CD4-positive, alpha-beta T cell treated with Interleukin-1 beta for 1 hour (primary cell): ENCODE measurements at regions not wholly inside any gene's neighbourhood (a gene's known extent, or its start where the extent isn't known, plus 50 kb on each side); places are given as distances from the start of the nearest gene placed in this dataset.
A peak's percentile ranks its signal among the peaks of the same experiment; 100 is the strongest.
"Not testable (repeated sequence)": the region's sequence is repeated elsewhere in the genome, so short reads cannot be mapped to it uniquely, and the experiment has no call there.

Experiments used
- DNase-seq, 2 donors: peaks; one replicate each; pipeline ENCODE4 v3.0.0-alpha.2; 2020 to 2022

DNA sequence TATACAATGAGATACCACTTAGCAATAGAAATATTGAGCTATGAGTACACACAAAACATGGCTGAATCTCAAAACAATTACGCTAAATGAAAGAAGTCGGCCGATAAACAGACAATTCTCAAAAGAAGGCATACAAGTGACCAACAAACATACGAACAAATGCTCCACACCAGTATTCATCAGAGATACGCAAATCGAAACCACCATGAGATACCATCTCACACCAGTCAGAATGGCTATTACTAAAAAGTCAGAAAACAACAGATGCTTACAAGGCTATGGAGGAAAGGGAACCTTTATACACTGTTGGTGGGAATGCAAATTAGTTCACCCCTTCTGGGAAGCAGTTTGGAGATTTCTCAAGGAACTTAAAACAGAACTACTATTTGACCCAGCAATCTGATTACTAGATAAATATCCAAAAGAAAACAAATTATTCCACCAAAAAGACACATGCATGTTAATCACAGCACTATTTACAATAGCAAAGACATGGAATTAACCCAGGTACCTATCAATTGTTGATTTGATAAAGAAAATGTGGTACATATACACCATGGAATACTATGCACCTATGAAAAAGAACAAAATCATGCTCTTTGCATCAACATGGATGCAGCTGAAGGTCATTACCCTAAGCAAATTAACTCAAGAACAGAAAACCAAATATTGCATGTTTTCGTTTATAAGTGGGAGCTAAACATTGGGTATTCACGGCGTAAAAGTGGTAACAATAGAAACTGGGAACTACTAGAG lies 90.9 kb upstream of the GRAMD1B start:
- no peak for DNase-seq

DNA sequence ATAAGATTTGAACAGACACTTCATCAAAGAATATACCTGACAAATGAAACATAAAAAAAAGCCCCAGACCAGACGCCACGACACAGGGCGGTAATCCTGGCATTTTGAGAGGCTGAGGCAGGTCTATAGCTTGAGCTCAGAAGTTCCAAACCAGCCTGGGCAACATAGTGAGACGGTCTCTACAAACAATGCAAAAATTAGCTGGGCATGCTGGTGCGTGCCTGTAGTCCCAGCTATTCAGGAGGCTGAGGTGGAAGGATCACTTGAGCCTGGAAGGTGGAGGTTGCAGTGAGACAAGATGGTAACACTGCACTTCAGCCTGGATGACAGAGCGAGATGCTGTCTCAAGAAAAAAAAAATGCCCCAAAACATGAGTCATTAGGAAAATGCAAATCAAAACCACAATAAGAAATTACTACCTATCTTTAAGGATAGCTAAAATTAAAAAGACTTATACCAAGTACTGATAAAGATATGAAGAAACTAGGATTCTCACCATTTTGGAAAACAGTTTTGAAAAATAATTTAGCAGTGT lies 91.7 kb upstream of the GRAMD1B start:
- no peak for DNase-seq

DNA sequence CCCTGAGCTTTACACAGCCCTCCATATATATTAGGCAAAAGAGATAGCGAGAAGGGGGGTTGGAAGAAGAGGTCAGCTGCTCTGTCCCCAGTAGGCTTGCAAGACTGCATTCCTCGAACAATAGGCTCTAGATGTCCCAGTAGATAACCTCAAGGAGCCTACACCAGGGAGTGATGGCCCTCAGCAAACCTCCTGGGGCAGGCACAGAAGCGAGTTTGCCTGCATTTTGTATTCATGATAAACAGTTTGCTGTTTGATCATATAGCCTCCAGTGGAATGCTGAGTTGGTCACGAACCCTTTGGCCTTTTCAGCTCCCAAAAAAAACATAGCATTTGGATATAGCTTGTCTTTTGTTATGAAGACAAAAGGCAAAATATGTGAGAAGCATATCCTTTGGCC lies 95.1 kb upstream of the GRAMD1B start:
- no peak for DNase-seq

GRCh38 chr11:123332577-123332976 lies 97.5 kb upstream of the GRAMD1B start:
- not testable (repeated sequence) for DNase-seq

GRCh38 chr11:123330948-123331347 lies 99.1 kb upstream of the GRAMD1B start:
- DNase-seq, result no peak

GRCh38 chr11:123330471-123330870 lies 99.6 kb upstream of the GRAMD1B start:
- no peak for DNase-seq

DNA sequence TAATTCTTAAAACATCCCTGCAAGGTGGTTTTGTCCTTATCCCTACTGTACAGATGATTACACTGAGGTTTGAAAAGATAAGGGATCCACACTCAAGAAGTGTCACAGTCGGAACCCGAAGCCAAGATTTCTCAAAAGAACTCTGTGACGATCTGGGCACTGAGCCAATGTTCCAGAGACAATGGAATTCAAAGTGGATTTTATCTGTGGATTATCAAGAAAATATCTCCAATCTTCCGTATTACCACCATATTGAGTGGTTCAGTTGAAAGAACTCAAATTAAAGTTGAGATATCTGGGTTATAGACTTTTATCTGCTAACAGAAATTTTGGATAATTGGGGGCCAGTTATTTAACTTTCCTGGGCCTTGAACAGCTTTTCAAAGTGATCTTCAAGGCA lies 100.0 kb upstream of the GRAMD1B start:
- no peak for DNase-seq

DNA sequence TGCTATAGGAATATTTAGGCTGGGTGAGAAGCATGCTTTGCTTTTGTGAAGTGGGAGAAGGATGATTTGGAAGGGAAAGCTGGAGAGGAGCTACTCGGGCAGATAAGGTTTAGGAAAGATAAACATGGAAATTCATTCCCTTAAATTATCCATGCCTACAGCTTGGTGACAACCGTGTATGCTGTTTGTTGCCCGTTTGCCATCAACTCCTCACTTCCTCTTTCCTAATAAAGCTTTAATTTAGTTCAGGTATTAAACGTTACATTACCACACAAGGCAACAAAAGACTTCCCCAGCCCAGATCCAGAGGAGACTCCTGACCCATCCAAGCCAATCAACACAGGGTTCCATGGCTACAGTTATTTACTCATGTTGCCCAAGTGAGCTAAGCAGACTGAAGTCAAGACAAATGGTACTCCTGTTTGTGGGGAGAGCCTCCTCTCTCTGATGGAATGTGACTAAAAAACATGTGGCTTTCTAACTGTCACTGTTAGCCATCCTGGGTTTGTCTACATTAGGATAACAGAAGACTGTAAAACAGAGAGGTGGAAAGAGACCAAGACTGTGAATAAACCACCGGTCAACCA lies 101.7 kb upstream of the GRAMD1B start:
- DNase-seq, result no peak

- no peak for DNase-seq
These were observed 104.5 kb upstream of the GRAMD1B start for GRCh38 chr11:123325533-123325932.

DNA sequence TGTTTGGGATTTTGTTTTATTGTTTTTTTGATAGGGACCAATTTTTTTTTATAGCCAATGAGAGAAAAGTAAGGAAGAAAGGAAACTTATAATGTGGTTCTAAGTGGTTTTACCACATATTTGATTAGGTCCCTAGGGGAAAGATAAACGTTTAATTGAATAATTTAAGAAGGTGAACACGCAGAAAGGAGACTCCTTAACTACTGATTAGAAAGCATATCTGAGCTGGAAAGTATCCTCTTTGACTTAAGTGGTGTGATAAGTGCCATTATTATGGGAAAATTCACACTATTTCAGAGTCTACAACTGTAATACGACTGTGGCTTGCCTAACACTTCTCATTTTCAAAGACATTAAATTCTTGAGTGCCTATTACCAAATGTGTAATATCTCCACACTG lies 106.5 kb upstream of the GRAMD1B start:
- DNase-seq, result no peak

DNA sequence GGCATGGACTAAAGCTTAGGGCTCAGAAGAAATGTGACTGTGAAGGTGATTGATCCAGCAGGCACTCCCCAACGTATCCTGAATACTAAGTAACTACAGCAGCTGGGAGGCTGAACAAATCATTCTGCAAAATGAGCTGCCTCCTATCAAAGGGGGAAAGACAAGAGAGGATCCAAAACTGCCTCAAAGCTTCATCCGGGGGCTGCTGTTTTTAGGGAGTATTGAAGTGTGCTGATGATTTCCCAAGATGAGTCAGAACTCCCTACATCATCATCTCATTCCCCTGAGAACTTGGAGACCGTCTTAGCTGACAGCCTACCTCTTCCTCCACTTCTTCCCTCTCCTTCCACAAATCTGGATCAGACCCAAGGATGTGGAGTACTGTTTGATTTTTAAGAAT lies 108.4 kb upstream of the GRAMD1B start:
- DNase-seq, result no peak

DNA sequence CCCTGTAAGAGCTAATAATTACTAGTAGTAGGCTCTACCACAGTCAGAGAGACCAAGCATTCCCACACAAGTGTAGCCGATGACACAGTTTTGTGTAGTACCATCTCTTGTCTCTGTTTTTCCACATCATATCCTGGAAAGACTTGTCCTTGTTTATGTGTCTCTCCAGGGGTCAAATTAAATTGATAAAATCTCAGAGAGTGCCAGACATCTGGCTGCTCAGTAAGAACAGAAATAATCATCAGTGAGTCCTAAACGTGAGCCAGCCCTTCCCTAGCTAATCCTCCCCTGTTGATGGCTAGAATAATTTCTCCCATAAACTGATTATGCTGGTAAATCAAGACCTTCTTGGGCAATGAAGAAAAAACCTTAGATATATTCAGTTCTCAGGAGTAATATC lies 111.4 kb upstream of the GRAMD1B start:
- DNase-seq, result no peak

GRCh38 chr11:123318132-123318531 lies 111.9 kb upstream of the GRAMD1B start:
- DNase-seq, result not testable (repeated sequence)

DNA sequence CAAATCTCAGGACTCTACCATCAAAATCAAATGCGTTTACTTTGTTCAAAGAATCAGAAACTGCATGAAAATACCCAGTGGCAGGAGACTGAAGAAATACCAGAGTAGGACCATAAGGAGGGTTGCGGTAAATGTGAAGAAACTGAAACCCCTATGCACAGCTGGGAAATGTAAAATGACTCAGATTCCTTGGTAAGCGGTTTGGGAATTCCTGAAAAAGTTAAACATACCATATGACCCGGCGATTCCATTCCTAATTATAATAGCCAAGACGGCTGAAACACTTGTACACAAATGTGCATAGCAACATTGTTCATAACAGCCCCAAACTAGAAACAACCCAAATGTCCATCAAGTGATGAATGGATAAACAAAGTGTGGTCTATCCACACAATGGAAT lies 114.1 kb upstream of the GRAMD1B start:
- DNase-seq, result no peak

GRCh38 chr11:123314972-123315371 lies 115.1 kb upstream of the GRAMD1B start:
- DNase-seq, result no peak

- no peak for DNase-seq
These were observed 116.8 kb upstream of the GRAMD1B start for GRCh38 chr11:123313262-123313661.

- no peak for DNase-seq
These were observed 113.0 kb upstream of the CLMP start for GRCh38 chr11:123308077-123308476.

DNA sequence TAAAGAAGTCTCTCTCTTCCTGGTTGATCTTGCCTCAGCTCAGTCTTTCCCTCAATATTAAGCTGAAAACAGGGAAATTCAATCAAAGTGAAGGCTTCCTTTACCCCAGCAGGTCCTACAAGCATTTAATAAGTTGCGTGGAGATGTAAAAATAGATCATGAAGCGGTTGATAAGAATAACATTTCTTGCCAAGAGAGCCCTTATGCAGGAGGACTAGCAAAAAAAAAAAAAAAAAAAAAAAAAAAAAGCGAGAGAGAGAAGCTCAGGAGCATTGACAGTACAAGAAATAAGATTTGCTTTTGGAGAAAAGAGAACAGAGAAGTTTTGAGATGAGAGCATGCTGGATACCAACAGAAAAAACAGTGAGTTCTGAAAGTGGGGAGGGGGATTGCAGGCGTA lies 112.2 kb upstream of the CLMP start:
- no peak for DNase-seq

DNA sequence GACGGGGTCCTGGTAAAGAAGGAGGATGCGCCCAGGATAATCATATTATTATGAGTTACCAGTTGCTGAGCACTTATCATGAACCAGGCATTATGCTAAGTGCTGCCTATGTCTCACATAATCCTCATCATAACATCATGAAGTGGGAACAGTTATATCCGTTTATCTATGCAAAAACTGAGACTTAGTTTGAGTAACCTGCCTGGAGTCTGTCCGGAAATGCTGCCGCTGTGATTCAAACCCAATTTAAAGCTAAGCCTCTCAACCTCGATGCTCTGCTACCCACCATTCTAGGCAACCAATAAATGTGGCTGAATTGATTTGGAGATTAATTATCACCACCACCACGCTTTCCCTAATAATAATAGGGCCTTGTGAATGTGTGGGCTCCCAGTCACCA lies 111.5 kb upstream of the CLMP start:
- DNase-seq, result no peak

DNA sequence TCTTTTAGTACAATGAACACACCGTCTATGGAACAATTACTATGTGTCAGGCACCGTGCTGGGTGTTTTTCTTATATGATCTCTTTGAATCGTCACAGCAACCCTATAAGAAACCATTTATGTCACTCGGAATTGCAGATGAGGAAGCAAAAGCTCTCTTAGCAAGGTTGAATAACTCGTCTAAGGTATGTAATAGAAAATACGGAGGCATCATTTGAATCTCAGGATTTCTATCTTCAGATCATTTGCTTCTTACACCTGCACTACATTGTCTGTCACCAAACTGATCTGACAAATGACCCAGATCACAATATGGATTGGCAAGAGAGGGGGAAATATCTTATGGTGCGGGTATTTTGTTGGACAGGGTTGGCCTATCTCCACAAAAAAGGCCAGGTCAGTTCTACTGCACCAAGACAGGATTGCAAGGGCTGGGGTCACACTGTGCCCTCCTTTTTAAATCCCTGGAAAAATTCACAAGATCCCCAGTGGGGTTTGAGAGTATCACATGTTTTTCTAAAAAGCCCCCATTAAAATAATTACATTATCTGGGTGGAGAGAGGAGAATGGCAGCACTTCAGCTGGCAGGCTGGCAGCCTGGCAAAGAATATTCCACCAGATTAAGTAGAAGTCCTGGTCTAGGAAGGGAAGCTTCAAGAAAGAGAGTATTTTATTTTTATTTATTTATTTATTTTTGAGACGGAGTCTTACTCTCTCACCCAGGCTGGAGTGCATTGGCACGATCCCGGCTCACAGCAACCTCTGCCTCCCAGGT lies 110.7 kb upstream of the CLMP start:
- no peak for DNase-seq

- DNase-seq, result no peak
These were observed 109.9 kb upstream of the CLMP start for GRCh38 chr11:123304828-123305466.

GRCh38 chr11:123303924-123304323 lies 108.9 kb upstream of the CLMP start:
- peak in 1 of 2 donors; percentile 9 for DNase-seq

DNA sequence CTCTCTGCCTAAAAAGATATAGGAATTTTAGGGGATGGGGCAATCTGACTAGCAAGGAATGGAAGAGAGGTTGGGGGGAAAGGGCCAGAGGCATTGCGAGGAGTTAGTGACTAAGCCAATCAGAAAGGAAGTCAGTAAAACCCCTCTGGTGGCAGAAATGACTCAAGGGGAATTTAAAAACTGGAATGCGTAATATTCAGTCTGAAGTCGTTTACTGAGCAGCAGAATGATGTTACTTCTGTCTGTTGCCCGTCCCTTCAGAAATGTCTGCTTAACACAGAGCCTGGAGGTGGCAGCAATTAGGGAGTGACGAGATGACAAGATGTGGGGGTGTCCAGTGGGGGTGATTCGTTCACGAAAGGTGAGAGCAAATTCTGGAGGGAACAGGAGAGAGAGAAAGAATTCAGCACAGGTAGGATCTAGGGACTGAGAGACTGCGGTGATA lies 107.7 kb upstream of the CLMP start:
- peak in 1 of 2 donors; percentile 17 for DNase-seq
